SK-N-MC (cell line): ENCODE measurements at regions not wholly inside any gene's neighbourhood (a gene's known extent, or its start where the extent isn't known, plus 50 kb on each side); places are given as distances from the start of the nearest gene placed in this dataset.
"Not testable (repeated sequence)": the region's sequence is repeated elsewhere in the genome, so short reads cannot be mapped to it uniquely, and the experiment has no call there.

Experiments used
- EZH2 ChIP-seq: fragments of 200-600 bp; sonication (generic); IDR thresholded peaks from one replicate; pipeline ENCODE4 v1.6.1; 2017; ENCODE audit warnings: antibody characterized with exemption
- FOXP2 ChIP-seq: optimal IDR thresholded peaks from 2 replicates; pipeline ENCODE3; 2011; ENCODE audit warnings: mild to moderate bottlenecking, moderate library complexity; ENCODE audit not compliant: insufficient read depth; ENCODE audit errors: extremely low read length, control extremely low read depth
- POLR2AphosphoS5 ChIP-seq: IDR thresholded peaks from 2 replicates; pipeline ENCODE4 v1.6.1; 2012; ENCODE audit warnings: mild to moderate bottlenecking, low read depth, low read length, borderline replicate concordance

GRCh38 chr12:124373701-124374100 is 78.8 kb downstream of the RFLNA start:
- not testable (repeated sequence) for TF ChIP-seq EZH2, POLR2AphosphoS5, FOXP2
